Medulla oblongata (tissue), 1 donor: ENCODE measurements at regions not wholly inside any gene's neighbourhood (a gene's known extent, or its start where the extent isn't known, plus 50 kb on each side); places are given as distances from the start of the nearest gene placed in this dataset.

Source experiments
- DNase-seq: peaks from one replicate; pipeline ENCODE4 v3.0.0-alpha.2; 2015; ENCODE audit errors: extremely low spot score

GRCh38 chr12:39047539-39048262, 142.3 kb upstream of the CPNE8 start:
- DNase-seq = no peak

GRCh38 chr12:39044754-39045153, 139.4 kb upstream of the CPNE8 start:
- no peak for DNase-seq

- DNase-seq = no peak
These were observed 138.0 kb upstream of the CPNE8 start for GRCh38 chr12:39043424-39043822.

GRCh38 chr12:39040275-39040674, 134.9 kb upstream of the CPNE8 start:
- DNase-seq = no peak

- DNase-seq = no peak
These were observed 131.7 kb upstream of the CPNE8 start for GRCh38 chr12:39037115-39037514.

GRCh38 chr12:39036105-39036504, 130.7 kb upstream of the CPNE8 start:
- DNase-seq = no peak

GRCh38 chr12:39033782-39034181, 128.4 kb upstream of the CPNE8 start:
- DNase-seq = no peak

GRCh38 chr12:39032448-39032847, 127.1 kb upstream of the CPNE8 start:
- DNase-seq = no peak

- no peak for DNase-seq
These were observed 126.6 kb upstream of the CPNE8 start for GRCh38 chr12:39032034-39032433.

GRCh38 chr12:39028382-39028781, 123.0 kb upstream of the CPNE8 start:
- DNase-seq = no peak

- no peak for DNase-seq
These were observed 107.5 kb upstream of the CPNE8 start for GRCh38 chr12:39012870-39013269.

- no peak for DNase-seq
These were observed 105.8 kb upstream of the CPNE8 start for GRCh38 chr12:39011166-39011565.

- no peak for DNase-seq
These were observed 105.0 kb upstream of the CPNE8 start for GRCh38 chr12:39010406-39010805.

GRCh38 chr12:39007619-39008018, 102.2 kb upstream of the CPNE8 start:
- DNase-seq = no peak

- DNase-seq = no peak
These were observed 100.9 kb upstream of the CPNE8 start for GRCh38 chr12:39006286-39006685.

- no peak for DNase-seq
These were observed 100.3 kb upstream of the CPNE8 start for GRCh38 chr12:39005671-39006070.

GRCh38 chr12:39003541-39004155, 98.3 kb upstream of the CPNE8 start:
- DNase-seq = no peak

- DNase-seq = no peak
These were observed 95.0 kb upstream of the CPNE8 start for GRCh38 chr12:39000370-39000769.

GRCh38 chr12:38998887-38999482, 93.6 kb upstream of the CPNE8 start:
- no peak for DNase-seq

GRCh38 chr12:38995249-38995648, 89.9 kb upstream of the CPNE8 start:
- no peak for DNase-seq

- DNase-seq = no peak
These were observed 80.6 kb upstream of the CPNE8 start for GRCh38 chr12:38985961-38986360.

GRCh38 chr12:38984388-38984787, 79.0 kb upstream of the CPNE8 start:
- DNase-seq = no peak

- DNase-seq = no peak
These were observed 77.8 kb upstream of the CPNE8 start for GRCh38 chr12:38983117-38983571.
